MM.1S (cell line): ENCODE measurements at regions not wholly inside any gene's neighbourhood (a gene's known extent, or its start where the extent isn't known, plus 50 kb on each side); places are given as distances from the start of the nearest gene placed in this dataset.

Experiments used
- DNase-seq: peaks from one replicate; pipeline ENCODE4 v3.0.0-alpha.2; 2015
- H2AFZ ChIP-seq: fragments of 300-600 bp; sonication (generic); 2 replicates; pipeline ENCODE4 v1.6.0; 2016; ENCODE audit warnings: antibody characterized with exemption, low read length
- H3F3A ChIP-seq: fragments of 300-600 bp; sonication (generic); 2 replicates; pipeline ENCODE4 v1.6.1; 2016; ENCODE audit warnings: mild to moderate bottlenecking, antibody characterized with exemption, low read length, moderate library complexity, mixed read lengths; ENCODE audit not compliant: insufficient read depth
- H3K27ac ChIP-seq: fragments of 300-600 bp; sonication (generic); 2 replicates; pipeline ENCODE4 v1.5.1; 2016; ENCODE audit warnings: mild to moderate bottlenecking, low read length
- H3K27me3 ChIP-seq: fragments of 300-600 bp; sonication (generic); replicated peaks from 2 replicates; pipeline ENCODE4 v1.6.0; 2016; ENCODE audit warnings: low read length; ENCODE audit not compliant: insufficient read depth
- H3K36me3 ChIP-seq: fragments of 300-600 bp; sonication (generic); replicated peaks from 2 replicates; pipeline ENCODE4 v1.6.1; 2016; ENCODE audit warnings: mild to moderate bottlenecking, low read length, mixed read lengths; ENCODE audit not compliant: insufficient read depth
- H3K4me1 ChIP-seq: fragments of 300-600 bp; sonication (generic); 2 replicates; pipeline ENCODE4 v1.6.1; 2016; ENCODE audit warnings: low read length, mixed read lengths
- H3K4me2 ChIP-seq: fragments of 300-600 bp; sonication (generic); 2 replicates; pipeline ENCODE4 v1.6.0; 2016; ENCODE audit warnings: low read depth, low read length
- H3K4me3 ChIP-seq: fragments of 300-600 bp; sonication (generic); 2 replicates; pipeline ENCODE4 v1.5.1; 2016; ENCODE audit warnings: low read length, mixed read lengths
- H3K79me2 ChIP-seq: fragments of 300-600 bp; sonication (generic); 2 replicates; pipeline ENCODE4 v1.6.1; 2016; ENCODE audit warnings: mixed run types, low read length, mixed read lengths
- H3K9ac ChIP-seq: fragments of 300-600 bp; sonication (generic); 2 replicates; pipeline ENCODE4 v1.6.1; 2016; ENCODE audit warnings: low read length, mixed read lengths
- H3K9me2 ChIP-seq: fragments of 300-600 bp; sonication (generic); replicated peaks from 2 replicates; pipeline ENCODE4 v1.6.1; 2016; ENCODE audit warnings: mild to moderate bottlenecking, low read length, mixed read lengths; ENCODE audit not compliant: insufficient read depth
- H3K9me3 ChIP-seq: fragments of 300-600 bp; sonication (generic); replicated peaks from 2 replicates; pipeline ENCODE4 v1.6.1; 2016; ENCODE audit warnings: mild to moderate bottlenecking, low read length, mixed read lengths; ENCODE audit not compliant: insufficient read depth
- H4K20me1 ChIP-seq: fragments of 300-600 bp; sonication (generic); 2 replicates; pipeline ENCODE4 v1.6.1; 2016; ENCODE audit warnings: mild to moderate bottlenecking, low read length, moderate library complexity, mixed read lengths; ENCODE audit not compliant: insufficient read depth
- CTCF ChIP-seq: fragments of 300-600 bp; sonication (generic); IDR thresholded peaks from 2 replicates; pipeline ENCODE4 v1.5.1; 2016; ENCODE audit warnings: antibody characterized with exemption, low read length, mixed read lengths
- EZH2 ChIP-seq: fragments of 300-600 bp; sonication (generic); optimal IDR thresholded peaks from 2 replicates; pipeline ENCODE3; 2017; ENCODE audit warnings: low read depth, mild to moderate bottlenecking, antibody characterized with exemption, low read length, mixed read lengths
- EZH2phosphoT487 ChIP-seq: fragments of 300-600 bp; sonication (generic); IDR thresholded peaks from 2 replicates; pipeline ENCODE4 v1.6.1; 2018; ENCODE audit warnings: antibody characterized with exemption, low read length

- Histone ChIP-seq H3K4me2 (no peak overlapping the region), H3F3A (no peaks in the 10 kb centered on the region), H3K79me2 (no peaks in the 10 kb centered on the region), H3K36me3 (no peaks in the 10 kb centered on the region), H3K9me3 (no peaks in the 10 kb centered on the region), H3K4me1 (no peaks in the 10 kb centered on the region), H4K20me1 (no peaks in the 10 kb centered on the region), H3K9me2 (no peaks in the 10 kb centered on the region), H3K27me3 (no peaks in the 10 kb centered on the region), H3K9ac (no peak overlapping the region), H2AFZ (no peak overlapping the region), H3K4me3 (no peak overlapping the region), H3K27ac (no peak overlapping the region)
- no peak for DNase-seq
- no peak for TF ChIP-seq CTCF
- TF ChIP-seq EZH2, result no peak
- TF ChIP-seq EZH2phosphoT487, result no peak
Observed at GRCh38 chr20:40896814-40897700, 131.6 kb upstream of the TOP1 start.

GRCh38 chr20:40899344-40899743, 129.3 kb upstream of the TOP1 start:
- Histone ChIP-seq H3K79me2 (no peaks in the 10 kb centered on the region), H3K27me3 (no peaks in the 10 kb centered on the region), H3K9me3 (no peaks in the 10 kb centered on the region), H3K4me1 (no peaks in the 10 kb centered on the region), H3K9me2 (no peaks in the 10 kb centered on the region), H4K20me1 (no peaks in the 10 kb centered on the region), H3K4me2 (no peak overlapping the region), H3F3A (no peaks in the 10 kb centered on the region), H3K36me3 (no peaks in the 10 kb centered on the region), H3K27ac (no peak overlapping the region), H3K4me3 (no peak overlapping the region), H2AFZ (no peak overlapping the region), H3K9ac (no peak overlapping the region)
- TF ChIP-seq CTCF (no peak), EZH2 (no peak), EZH2phosphoT487 (no peak)
- DNase-seq, result no peak

DNA sequence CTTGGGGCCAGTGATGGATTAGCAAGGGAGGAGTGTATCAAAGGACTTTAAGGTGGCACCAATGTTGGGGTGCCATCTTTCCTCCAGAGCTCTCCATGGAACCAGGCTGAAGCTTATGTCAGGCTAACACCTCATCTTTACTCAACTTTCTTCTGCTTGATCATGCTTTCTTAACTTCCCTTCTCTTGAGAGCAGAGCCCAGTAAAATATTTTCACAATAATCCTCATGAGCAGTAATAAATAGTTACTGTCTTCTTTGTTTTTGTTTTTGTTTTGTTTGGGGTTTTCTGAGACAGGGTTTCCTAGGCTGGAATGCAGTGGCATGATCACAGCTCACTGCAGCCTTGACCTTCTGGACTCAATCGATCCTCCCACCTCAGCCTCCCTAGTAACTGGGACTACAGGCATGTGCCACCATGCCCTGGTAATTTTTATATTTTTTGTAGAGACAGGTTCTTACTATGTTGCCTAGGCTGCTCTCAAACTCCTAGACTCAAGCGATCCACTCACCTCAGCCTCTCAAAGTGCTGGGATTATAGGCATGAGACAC, 127.9 kb upstream of the TOP1 start:
- Histone ChIP-seq H3K4me2 (no peak overlapping the region), H3K9ac (no peak overlapping the region), H4K20me1 (no peaks in the 10 kb centered on the region), H3F3A (no peaks in the 10 kb centered on the region), H3K79me2 (no peaks in the 10 kb centered on the region), H2AFZ (no peak overlapping the region), H3K36me3 (no peaks in the 10 kb centered on the region), H3K27me3 (no peaks in the 10 kb centered on the region), H3K9me2 (no peaks in the 10 kb centered on the region), H3K9me3 (no peaks in the 10 kb centered on the region), H3K4me3 (no peak overlapping the region), H3K4me1 (no peaks in the 10 kb centered on the region), H3K27ac (no peak overlapping the region)
- no peak for DNase-seq
- TF ChIP-seq EZH2 (no peak), CTCF (no peak), EZH2phosphoT487 (no peak)
